HG03280 (cell line): ENCODE measurements at regions not wholly inside any gene's neighbourhood (a gene's known extent, or its start where the extent isn't known, plus 50 kb on each side); places are given as distances from the start of the nearest gene placed in this dataset.

ENCODE experiments used
- ATAC-seq: cut with Tn5 transposase; IDR thresholded peaks from one replicate; pipeline ENCODE4 v1.9.1; 2021; ENCODE audit warnings: mild to moderate bottlenecking, moderate library complexity; ENCODE audit not compliant: unreplicated experiment

GRCh38 chr2:217263756-217264155 is 403.9 kb upstream of the TNP1 start:
- no peak for ATAC-seq

- no peak for ATAC-seq
Observed at GRCh38 chr2:217262911-217263310, 403.0 kb upstream of the TNP1 start.

DNA sequence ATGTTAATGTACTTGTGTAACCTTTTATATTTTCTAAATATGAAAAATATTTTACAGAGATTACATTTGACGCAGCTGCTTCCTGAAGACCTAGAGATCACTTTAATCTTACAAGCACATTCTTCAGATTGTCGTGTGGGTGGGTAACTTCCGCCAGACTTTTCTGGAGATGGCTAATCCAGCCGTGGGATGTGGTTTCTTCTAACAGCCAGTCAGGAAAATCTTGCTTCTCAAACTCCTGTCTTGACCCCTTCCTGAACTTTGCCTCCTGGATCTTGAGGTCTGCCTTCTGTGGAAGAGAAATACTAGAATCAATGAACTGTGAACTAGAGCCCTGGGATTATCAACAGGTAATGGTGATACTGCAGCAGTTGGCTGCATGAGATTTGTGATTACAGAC is 401.6 kb upstream of the TNP1 start:
- no peak for ATAC-seq

DNA sequence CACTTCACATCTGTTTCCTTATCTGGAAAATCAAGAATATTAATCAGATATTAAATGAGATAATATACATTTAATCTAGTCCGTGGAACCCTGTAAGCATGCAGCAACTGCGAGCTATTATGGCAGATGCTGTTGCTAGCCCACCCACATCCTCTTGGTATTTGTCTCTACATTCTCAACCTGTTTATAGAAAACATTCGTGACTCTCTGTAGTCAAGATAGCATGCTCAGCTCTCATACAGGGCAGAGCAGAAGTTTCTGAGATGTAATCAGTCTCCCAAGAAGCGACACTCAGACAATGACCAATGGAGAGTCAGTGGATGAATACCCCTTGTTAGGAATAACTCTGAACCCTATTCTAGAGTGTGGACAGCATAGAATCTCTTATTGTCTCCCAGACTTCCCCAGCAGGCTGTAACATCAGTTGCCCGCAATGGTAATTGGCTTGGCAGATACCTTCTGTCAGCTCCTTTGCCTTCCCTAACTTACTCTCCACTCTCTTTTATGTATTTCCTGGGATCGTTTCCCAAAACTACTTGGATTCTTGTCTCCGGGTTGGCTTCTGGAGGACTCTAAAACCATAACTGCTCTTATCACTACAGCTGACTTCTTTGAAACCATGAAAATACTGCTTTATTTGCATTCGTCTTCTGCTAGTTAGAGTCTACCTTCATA is 400.7 kb upstream of the TNP1 start:
- no peak for ATAC-seq

DNA sequence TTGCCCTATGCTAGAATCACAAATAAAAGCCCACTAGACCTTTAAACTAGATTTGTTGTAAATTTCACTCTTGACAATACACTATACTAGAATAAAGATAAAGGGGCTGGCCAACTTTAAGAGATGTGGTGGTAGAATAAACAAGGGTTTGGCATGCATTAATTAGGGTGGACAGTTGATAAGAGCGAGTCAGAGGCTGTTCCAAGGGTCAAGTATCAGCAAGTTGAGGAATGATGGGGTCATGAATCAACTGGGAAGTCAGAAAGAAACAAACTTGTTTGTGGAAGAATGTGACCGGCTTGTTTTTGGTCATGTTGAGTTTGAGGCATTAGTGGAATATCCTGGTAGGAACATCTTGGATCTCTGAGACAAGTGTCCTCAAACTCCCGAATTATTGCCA is 398.3 kb upstream of the TNP1 start:
- no peak for ATAC-seq

DNA sequence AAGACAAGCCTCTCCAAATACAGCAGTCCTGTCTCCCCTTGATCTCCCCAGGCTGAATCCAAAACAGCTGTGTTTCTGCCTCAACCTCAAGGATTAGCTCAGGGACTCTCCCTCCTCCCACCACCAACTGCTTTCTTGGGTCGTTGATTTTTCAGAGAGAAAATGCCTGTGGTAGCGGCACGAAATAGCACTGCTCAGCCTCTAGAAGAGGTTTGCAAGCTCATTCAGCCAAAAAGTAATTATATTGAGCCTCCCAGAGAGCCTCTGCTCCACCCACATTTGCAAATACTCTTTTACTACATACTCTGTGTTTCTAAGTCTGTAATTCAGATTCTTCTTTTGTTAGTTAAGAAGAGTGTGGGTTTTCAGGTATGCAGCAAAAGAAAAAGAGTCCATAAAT is 396.4 kb upstream of the TNP1 start:
- no peak for ATAC-seq

- ATAC-seq, result no peak
Observed at GRCh38 chr2:217254111-217254510, 394.2 kb upstream of the TNP1 start.

DNA sequence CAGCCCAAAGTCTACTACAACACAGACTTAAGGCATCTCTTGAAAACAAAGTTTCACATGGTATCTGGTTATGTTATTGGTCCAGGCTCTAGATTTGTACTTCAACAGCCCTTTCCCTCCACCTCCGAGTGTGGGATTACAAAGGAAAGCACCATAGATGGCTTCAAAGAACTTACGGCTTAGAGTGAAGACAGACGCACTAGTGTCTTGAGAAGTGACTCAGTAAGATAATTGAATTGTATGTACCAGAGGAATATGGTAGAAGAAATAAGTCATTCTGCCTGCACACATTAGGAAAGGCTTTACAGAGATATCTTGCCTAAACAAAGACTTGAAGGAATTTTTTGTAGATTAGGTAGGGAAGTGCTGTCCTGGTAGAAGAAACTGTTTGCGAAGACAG is 392.3 kb upstream of the TNP1 start:
- no peak for ATAC-seq

DNA sequence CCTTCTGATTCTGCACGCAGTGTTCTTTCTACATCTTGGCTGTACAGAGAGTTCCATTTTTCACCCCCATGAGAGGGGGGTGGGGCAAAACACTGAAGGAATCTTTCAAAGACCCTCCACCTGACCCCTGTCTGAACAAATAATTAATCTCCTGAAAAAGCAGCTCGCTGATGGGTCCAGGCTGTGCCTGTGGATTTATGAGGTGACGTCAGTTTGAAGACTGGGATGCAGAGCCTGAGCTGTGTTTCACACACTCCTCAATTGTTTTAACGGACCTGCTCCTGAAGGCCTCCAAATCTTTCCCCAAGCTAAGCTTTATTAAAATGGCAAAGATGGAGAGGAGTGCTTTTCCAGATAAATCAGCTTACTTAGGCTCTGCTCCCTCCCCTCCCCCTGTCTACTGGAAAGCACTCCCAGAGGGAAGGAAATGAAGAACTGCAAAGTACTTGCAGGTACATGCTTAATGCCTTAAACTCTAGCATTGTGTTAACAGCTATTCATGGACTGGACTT is 390.2 kb upstream of the TNP1 start:
- no peak for ATAC-seq

- ATAC-seq, result no peak
Observed at GRCh38 chr2:217249121-217250012, 389.5 kb upstream of the TNP1 start.

GRCh38 chr2:217248312-217248935 is 388.6 kb upstream of the TNP1 start:
- ATAC-seq, result peak; percentile 85

GRCh38 chr2:217247476-217247875 is 387.6 kb upstream of the TNP1 start:
- no peak for ATAC-seq

DNA sequence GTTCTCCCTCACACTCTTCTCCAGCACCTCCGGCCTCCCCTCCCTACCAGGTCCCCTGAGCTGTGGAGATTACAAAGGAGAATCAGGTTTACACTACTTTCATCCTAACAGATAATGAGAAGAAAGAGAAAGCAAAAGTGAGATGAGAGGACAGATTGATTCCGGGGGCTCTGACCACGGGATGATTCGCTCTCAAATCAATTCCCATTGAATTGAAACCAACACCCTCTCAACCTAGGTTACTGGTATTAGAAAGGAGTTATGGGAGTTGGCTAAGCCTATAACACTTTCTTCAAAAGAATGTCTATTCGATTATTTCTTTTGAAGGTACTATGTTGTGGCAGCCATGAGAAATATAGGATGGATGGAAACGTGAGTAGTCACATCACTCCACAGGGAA is 386.2 kb upstream of the TNP1 start:
- no peak for ATAC-seq

DNA sequence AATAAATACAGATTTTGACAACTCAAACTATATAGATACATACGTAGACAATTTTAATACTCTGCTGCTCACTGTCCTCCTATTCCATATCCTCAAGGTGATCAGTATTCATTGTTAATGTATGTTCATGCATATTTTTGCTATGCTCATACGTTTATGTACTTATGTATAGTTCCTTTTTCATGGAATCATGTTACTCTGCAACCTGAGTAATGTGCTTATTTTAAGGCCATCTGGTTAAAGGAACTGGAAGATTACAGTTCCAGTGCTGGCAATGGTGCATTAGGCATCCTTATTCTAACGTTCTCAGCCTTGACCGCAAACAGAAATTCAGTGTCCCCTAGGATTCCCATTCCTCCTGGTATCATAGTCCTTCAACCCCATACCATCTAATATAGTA is 385.0 kb upstream of the TNP1 start:
- no peak for ATAC-seq

- ATAC-seq, result no peak
Observed at GRCh38 chr2:217242947-217243346, 383.1 kb upstream of the TNP1 start.

- no peak for ATAC-seq
Observed at GRCh38 chr2:217231724-217232123, 371.9 kb upstream of the TNP1 start.

DNA sequence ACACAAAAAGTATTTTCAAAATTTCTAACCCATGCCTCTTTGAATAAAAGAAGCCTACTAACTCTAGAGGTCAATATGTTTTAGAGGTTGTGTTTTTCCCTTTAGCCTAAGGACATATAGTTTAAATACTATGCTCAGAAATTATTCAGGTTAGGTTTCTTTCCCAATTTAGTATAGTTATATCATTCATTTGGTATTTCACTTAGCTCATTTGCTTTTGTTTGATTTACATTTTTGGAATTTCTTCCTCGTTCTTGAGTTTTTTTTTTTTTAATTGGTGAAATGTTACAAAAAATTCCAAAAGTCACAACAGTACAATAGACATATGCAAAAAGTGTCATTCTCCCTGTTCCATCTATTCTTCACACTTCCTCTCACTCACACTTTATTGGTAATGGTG is 371.3 kb upstream of the TNP1 start:
- no peak for ATAC-seq

- no peak for ATAC-seq
Observed at GRCh38 chr2:217228732-217229131, 368.9 kb upstream of the TNP1 start.

- no peak for ATAC-seq
Observed at GRCh38 chr2:217227794-217228193, 367.9 kb upstream of the TNP1 start.

- no peak for ATAC-seq
Observed at GRCh38 chr2:217225596-217225995, 365.7 kb upstream of the TNP1 start.

GRCh38 chr2:217223222-217223930 is 363.5 kb upstream of the TNP1 start:
- peak; percentile 77 for ATAC-seq
